Body of pancreas (tissue), 4 donors: ENCODE measurements at regions not wholly inside any gene's neighbourhood (a gene's known extent, or its start where the extent isn't known, plus 50 kb on each side); places are given as distances from the start of the nearest gene placed in this dataset.

Experiments
- ATAC-seq: fragments of 150-250 bp; one replicate; pipeline ENCODE4 v1.9.1; 2016
- DNase-seq, 4 donors: peaks; one replicate each; pipeline ENCODE4 v3.0.0-alpha.2; 2019
- H3K27ac ChIP-seq, 4 donors: fragments of 200-600 bp; sonication (generic); 1 replicate in 3 of 4; 2 replicates in 1 of 4; pipeline versions ENCODE4 v1.5.1 to v1.6.1; 2016 to 2019; ENCODE audit warnings: mild to moderate bottlenecking in 1 of 4, mixed read lengths in 1 of 4, moderate library complexity in 1 of 4
- H3K27me3 ChIP-seq, 2 donors: fragments of 200-600 bp; sonication (generic); one replicate each; pipeline ENCODE4 v1.6.0; 2016; ENCODE audit warnings: mild to moderate bottlenecking in 1 of 2
- H3K36me3 ChIP-seq, 2 donors: fragments of 200-600 bp; sonication (generic); replicated peaks in 1 of 2; 2 replicates each; pipeline ENCODE4 v1.5.1; 2016; ENCODE audit warnings: low read depth in 2 of 2; ENCODE audit not compliant: insufficient read depth in 1 of 2
- H3K4me1 ChIP-seq: fragments of 200-600 bp; sonication (generic); one replicate; pipeline ENCODE4 v1.6.0; 2016
- H3K4me3 ChIP-seq, 2 donors: fragments of 200-600 bp; sonication (generic); 1 replicate in 1 of 2; 2 replicates in 1 of 2; pipeline ENCODE4 v1.5.1; 2016 to 2019
- H3K9me3 ChIP-seq, 3 donors: fragments of 200-600 bp; sonication (generic); 1 replicate in 2 of 3; 2 replicates in 1 of 3; pipeline ENCODE4 v1.5.1; 2016
- CTCF ChIP-seq, 7 experiments: fragments of 450-650 bp in 4 of 7; fragments of 200-600 bp in 3 of 7; sonication (generic) in 3 of 7; IDR thresholded peaks; one replicate each; pipeline ENCODE4 v1.5.1; 2016 to 2019; ENCODE audit warnings: antibody characterized with exemption in 7 of 7
- POLR2A ChIP-seq, 3 donors: fragments of 450-650 bp; IDR thresholded peaks; one replicate each; pipeline ENCODE4 v1.6.1; 2016; ENCODE audit warnings: antibody characterized with exemption in 3 of 3, mild to moderate bottlenecking in 2 of 3
- WGBS, 2 donors: methylation state at CpG; one replicate each; pipeline ENCODE4 v1.1.5; 2017; 5-methylcytosine and 5-hydroxymethylcytosine counted together
- intact Hi-C: fragments of 100-400 bp; cut with DNase I; formaldehyde crosslinking; loops from one replicate; pipeline ENCODE4 v1.15.1; 2023

- TF ChIP-seq CTCF (IDR thresholded peaks at IDR 0.05) = no peak
- no peak for TF ChIP-seq POLR2A (IDR thresholded peaks at IDR 0.05)
- H3K27ac ChIP-seq = no peak overlapping the region
- no peaks in the 10 kb centered on the region for H3K36me3 ChIP-seq
- no peaks in the 10 kb centered on the region for H3K27me3 ChIP-seq
- intact Hi-C loops = no loop called here
- no peak for ATAC-seq
- 15 to 22% methylated on average over 6 of the region's 6 CpGs for WGBS, 2 donors
- no peak overlapping the region for H3K4me3 ChIP-seq
- peaks cover 9% of the 10 kb centered on the region for H3K4me1 ChIP-seq
- DNase-seq = no peak
- no peaks in the 10 kb centered on the region for H3K9me3 ChIP-seq
These were observed 63.6 kb upstream of the PAX6 start for GRCh38 chr11:31874631-31875191.

- Histone ChIP-seq H3K9me3 (no peaks in the 10 kb centered on the region), H3K4me3 (no peak overlapping the region), H3K27ac (no peak overlapping the region), H3K36me3 (no peaks in the 10 kb centered on the region), H3K27me3 (no peaks in the 10 kb centered on the region), H3K4me1 (peaks cover 9% of the 10 kb centered on the region)
- 53 to 74% methylated on average over 2 of the region's 2 CpGs for WGBS, 2 donors
- ATAC-seq (no peak), DNase-seq (no peak)
- no peak for TF ChIP-seq POLR2A (IDR thresholded peaks at IDR 0.05)
- TF ChIP-seq CTCF (IDR thresholded peaks at IDR 0.05) = no peak
- intact Hi-C loops = no loop called here
These were observed 62.0 kb upstream of the PAX6 start for GRCh38 chr11:31873124-31873523.

DNA sequence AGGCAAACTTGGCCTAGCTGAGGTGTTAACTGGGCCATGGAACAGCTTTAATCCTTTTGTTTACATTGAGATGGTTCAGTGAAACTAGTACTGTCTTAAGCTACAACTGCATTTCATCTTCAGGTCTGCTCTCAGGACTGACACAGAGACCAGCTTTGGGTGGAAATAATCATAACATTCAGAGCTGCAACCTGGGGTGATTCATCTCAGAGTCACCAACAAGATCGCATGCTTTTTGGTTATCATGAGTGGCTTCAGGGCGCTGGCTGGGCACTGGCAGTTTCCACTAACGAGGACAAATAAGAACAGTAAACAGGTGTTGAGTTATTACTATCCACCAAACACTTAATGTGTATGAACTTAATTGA is 60.9 kb upstream of the PAX6 start:
- no peaks in the 10 kb centered on the region for H3K9me3 ChIP-seq
- WGBS, 2 donors = 64 to 72% methylated on average over 3 of the region's 3 CpGs
- TF ChIP-seq POLR2A (IDR thresholded peaks at IDR 0.05) (no peak), CTCF (IDR thresholded peaks at IDR 0.05) (no peak)
- H3K27ac ChIP-seq = no peak overlapping the region
- intact Hi-C loops = no loop called here
- H3K27me3 ChIP-seq = no peaks in the 10 kb centered on the region
- ATAC-seq (no peak), DNase-seq (no peak)
- H3K36me3 ChIP-seq = no peaks in the 10 kb centered on the region
- H3K4me1 ChIP-seq = peaks cover 9% of the 10 kb centered on the region
- no peak overlapping the region for H3K4me3 ChIP-seq

GRCh38 chr11:31871310-31872075 is 60.4 kb upstream of the PAX6 start:
- TF ChIP-seq POLR2A (IDR thresholded peaks at IDR 0.05) (no peak), CTCF (IDR thresholded peaks at IDR 0.05) (no peak)
- peaks cover 9% of the 10 kb centered on the region for H3K4me1 ChIP-seq
- ATAC-seq = no peak
- no peak for DNase-seq
- H3K27me3 ChIP-seq = no peaks in the 10 kb centered on the region
- no peak overlapping the region for H3K4me3 ChIP-seq
- no peak overlapping the region for H3K27ac ChIP-seq
- intact Hi-C loops = no loop called here
- H3K9me3 ChIP-seq = no peaks in the 10 kb centered on the region
- WGBS, 2 donors = 25 to 43% methylated on average over 8 to 10 of the region's 10 CpGs
- H3K36me3 ChIP-seq = no peaks in the 10 kb centered on the region
